AG09319 (cell line): ENCODE measurements at regions not wholly inside any gene's neighbourhood (a gene's known extent, or its start where the extent isn't known, plus 50 kb on each side); places are given as distances from the start of the nearest gene placed in this dataset.
"Not testable (repeated sequence)": the region's sequence is repeated elsewhere in the genome, so short reads cannot be mapped to it uniquely, and the experiment has no call there.

Source experiments
- DNase-seq: peaks from one replicate; pipeline ENCODE4 v3.0.0-alpha.2; 2010; ENCODE audit warnings: low read depth; ENCODE audit errors: extremely low read depth
- CTCF ChIP-seq: IDR thresholded peaks from 2 replicates; pipeline ENCODE4 v1.5.1; 2011; ENCODE audit warnings: low read depth, mild to moderate bottlenecking, inconsistent platforms, low read length, moderate library complexity

GRCh38 chr9:107584186-107584585 is 94.6 kb upstream of the KLF4 start:
- no peak for DNase-seq
- TF ChIP-seq CTCF: no peak

- DNase-seq: no peak
- no peak for TF ChIP-seq CTCF
Measured at GRCh38 chr9:107577140-107577776, 87.7 kb upstream of the KLF4 start.

- no peak for TF ChIP-seq CTCF
- DNase-seq: no peak
Measured at GRCh38 chr9:107571148-107571547, 81.6 kb upstream of the KLF4 start.

- no peak for TF ChIP-seq CTCF
- no peak for DNase-seq
Measured at GRCh38 chr9:107569174-107569573, 79.6 kb upstream of the KLF4 start.

- DNase-seq: not testable (repeated sequence)
Measured at GRCh38 chr9:107568406-107568805, 78.8 kb upstream of the KLF4 start.

GRCh38 chr9:107567462-107567861 is 77.9 kb upstream of the KLF4 start:
- TF ChIP-seq CTCF: no peak
- DNase-seq: no peak

- no peak for TF ChIP-seq CTCF
Measured at GRCh38 chr9:107566611-107567061, 77.1 kb upstream of the KLF4 start.

GRCh38 chr9:107562798-107563197 is 73.2 kb upstream of the KLF4 start:
- TF ChIP-seq CTCF: no peak
- no peak for DNase-seq

More at GRCh38 chr9:107566611-107567061, 77.1 kb upstream of the KLF4 start:
- no peak for DNase-seq
